Cardiac muscle cell (in vitro differentiated cells and primary cell): ENCODE measurements at regions not wholly inside any gene's neighbourhood (a gene's known extent, or its start where the extent isn't known, plus 50 kb on each side); places are given as distances from the start of the nearest gene placed in this dataset.

Source experiments
- DNase-seq, 2 donors: peaks; one replicate each; pipeline versions ENCODE4 v3.0.0 to v3.0.0-alpha.2; 2010 to 2017; ENCODE audit warnings: low read depth in 1 of 2, low spot score in 1 of 2
- H3K27ac ChIP-seq: fragments of 200-600 bp; sonication (generic); 2 replicates; pipeline ENCODE4 v1.5.1; 2016
- H3K27me3 ChIP-seq: fragments of 200-600 bp; sonication (generic); 2 replicates; pipeline ENCODE4 v1.6.0; 2016; ENCODE audit warnings: control low read depth
- H3K36me3 ChIP-seq: fragments of 200-600 bp; sonication (generic); 2 replicates; pipeline ENCODE4 v1.5.1; 2016; ENCODE audit warnings: control low read depth
- H3K4me1 ChIP-seq: fragments of 200-600 bp; sonication (generic); 2 replicates; pipeline ENCODE4 v1.8.1; 2017; ENCODE audit warnings: low read depth, mild to moderate bottlenecking, mixed run types
- H3K4me3 ChIP-seq: fragments of 200-600 bp; sonication (generic); 2 replicates; pipeline ENCODE4 v1.5.1; 2016; ENCODE audit warnings: mild to moderate bottlenecking
- H3K9me3 ChIP-seq: fragments of 200-600 bp; sonication (generic); 2 replicates; pipeline ENCODE4 v1.5.1; 2017; ENCODE audit warnings: low read depth, mild to moderate bottlenecking, control low read depth
- TF ChIP-seq, protein P1 (sequence below): IDR thresholded peaks from 2 replicates; pipeline ENCODE4 v1.5.1; 2012; ENCODE audit warnings: low read depth, mild to moderate bottlenecking, low read length

DNA sequence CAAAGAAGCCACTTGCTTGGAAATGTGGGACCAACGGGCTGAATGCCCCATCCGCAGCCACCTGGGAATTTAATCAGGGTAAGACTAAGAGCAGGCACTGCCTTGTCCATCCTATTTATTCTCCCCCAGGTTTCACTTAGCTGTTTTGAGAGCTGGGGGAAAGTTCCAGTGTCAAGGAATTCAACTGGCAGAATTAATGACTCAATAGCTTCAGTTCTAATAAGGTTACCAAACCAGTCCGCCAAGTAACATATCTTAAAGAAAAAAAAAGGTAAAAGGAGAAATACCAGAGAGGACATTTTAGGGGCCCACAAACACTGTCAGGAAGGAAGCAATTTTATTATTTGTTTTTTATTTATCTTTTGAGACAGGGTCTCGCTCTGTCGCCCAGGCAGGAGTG lies 157.6 kb upstream of the SOD1 start:
- Histone ChIP-seq H3K27me3 (no peaks in the 10 kb centered on the region), H3K4me1 (no peaks in the 10 kb centered on the region), H3K4me3 (no peak overlapping the region), H3K36me3 (no peaks in the 10 kb centered on the region), H3K27ac (no peak overlapping the region), H3K9me3 (no peaks in the 10 kb centered on the region)
- no peak for DNase-seq
- TF ChIP-seq, protein P1, sequence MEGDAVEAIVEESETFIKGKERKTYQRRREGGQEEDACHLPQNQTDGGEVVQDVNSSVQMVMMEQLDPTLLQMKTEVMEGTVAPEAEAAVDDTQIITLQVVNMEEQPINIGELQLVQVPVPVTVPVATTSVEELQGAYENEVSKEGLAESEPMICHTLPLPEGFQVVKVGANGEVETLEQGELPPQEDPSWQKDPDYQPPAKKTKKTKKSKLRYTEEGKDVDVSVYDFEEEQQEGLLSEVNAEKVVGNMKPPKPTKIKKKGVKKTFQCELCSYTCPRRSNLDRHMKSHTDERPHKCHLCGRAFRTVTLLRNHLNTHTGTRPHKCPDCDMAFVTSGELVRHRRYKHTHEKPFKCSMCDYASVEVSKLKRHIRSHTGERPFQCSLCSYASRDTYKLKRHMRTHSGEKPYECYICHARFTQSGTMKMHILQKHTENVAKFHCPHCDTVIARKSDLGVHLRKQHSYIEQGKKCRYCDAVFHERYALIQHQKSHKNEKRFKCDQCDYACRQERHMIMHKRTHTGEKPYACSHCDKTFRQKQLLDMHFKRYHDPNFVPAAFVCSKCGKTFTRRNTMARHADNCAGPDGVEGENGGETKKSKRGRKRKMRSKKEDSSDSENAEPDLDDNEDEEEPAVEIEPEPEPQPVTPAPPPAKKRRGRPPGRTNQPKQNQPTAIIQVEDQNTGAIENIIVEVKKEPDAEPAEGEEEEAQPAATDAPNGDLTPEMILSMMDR: no peak

GRCh38 chr21:31500982-31501381 lies 156.9 kb upstream of the TIAM1 start:
- TF ChIP-seq, protein P1: no peak
- Histone ChIP-seq H3K27ac (no peak overlapping the region), H3K4me1 (no peaks in the 10 kb centered on the region), H3K27me3 (no peaks in the 10 kb centered on the region), H3K36me3 (no peaks in the 10 kb centered on the region), H3K4me3 (no peak overlapping the region), H3K9me3 (no peaks in the 10 kb centered on the region)
- no peak for DNase-seq

DNA sequence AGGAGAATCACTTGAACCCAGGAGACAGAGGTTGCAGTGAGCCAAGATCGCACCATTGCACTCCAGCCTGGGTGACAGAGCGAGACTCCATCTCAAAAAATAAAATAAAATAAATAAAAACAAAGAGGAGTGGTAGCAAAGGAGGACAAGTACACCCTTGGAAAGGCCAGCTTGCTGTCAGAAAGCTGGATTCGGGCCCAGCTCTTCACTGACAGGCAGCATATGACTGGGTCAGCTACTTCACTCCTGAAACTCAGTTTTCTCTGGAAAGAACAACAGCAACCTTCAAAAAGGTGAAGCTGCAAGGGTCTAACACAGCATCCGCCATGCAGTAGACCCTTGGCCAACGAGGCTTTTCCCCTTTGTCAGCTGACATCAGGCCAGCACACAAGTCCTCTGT lies 156.0 kb upstream of the TIAM1 start:
- Histone ChIP-seq H3K4me3 (no peak overlapping the region), H3K27me3 (no peaks in the 10 kb centered on the region), H3K27ac (no peak overlapping the region), H3K9me3 (no peaks in the 10 kb centered on the region), H3K4me1 (no peaks in the 10 kb centered on the region), H3K36me3 (no peaks in the 10 kb centered on the region)
- DNase-seq: no peak
- TF ChIP-seq, protein P1: no peak

DNA sequence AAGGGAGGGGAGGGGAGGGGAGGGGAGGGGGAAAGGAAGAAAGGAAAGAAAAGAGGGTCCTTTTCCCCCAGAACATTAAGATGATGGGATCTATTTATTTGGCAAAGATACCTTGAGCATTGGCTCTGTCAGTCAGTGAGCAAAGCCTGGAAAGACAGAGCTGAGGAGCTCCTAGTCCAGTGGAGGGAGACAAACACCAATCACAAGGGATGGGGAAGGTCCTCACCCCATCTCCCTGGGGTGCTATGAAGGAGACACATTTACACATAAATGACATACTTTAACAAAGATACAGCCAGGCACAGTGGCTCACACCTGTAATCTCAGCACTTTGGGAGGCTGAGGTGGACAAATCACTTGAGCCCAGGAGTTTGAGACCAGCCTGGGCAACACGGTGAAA lies 154.9 kb upstream of the TIAM1 start:
- DNase-seq: no peak
- Histone ChIP-seq H3K9me3 (no peaks in the 10 kb centered on the region), H3K36me3 (no peaks in the 10 kb centered on the region), H3K27ac (no peak overlapping the region), H3K27me3 (no peaks in the 10 kb centered on the region), H3K4me1 (no peaks in the 10 kb centered on the region), H3K4me3 (no peak overlapping the region)
- TF ChIP-seq, protein P1: no peak

- Histone ChIP-seq H3K36me3 (no peaks in the 10 kb centered on the region), H3K4me1 (no peaks in the 10 kb centered on the region), H3K27me3 (no peaks in the 10 kb centered on the region), H3K9me3 (no peaks in the 10 kb centered on the region), H3K4me3 (no peak overlapping the region), H3K27ac (no peak overlapping the region)
- no peak for DNase-seq
- TF ChIP-seq, protein P1: no peak
Measured at GRCh38 chr21:31497914-31498313, 153.9 kb upstream of the TIAM1 start.

DNA sequence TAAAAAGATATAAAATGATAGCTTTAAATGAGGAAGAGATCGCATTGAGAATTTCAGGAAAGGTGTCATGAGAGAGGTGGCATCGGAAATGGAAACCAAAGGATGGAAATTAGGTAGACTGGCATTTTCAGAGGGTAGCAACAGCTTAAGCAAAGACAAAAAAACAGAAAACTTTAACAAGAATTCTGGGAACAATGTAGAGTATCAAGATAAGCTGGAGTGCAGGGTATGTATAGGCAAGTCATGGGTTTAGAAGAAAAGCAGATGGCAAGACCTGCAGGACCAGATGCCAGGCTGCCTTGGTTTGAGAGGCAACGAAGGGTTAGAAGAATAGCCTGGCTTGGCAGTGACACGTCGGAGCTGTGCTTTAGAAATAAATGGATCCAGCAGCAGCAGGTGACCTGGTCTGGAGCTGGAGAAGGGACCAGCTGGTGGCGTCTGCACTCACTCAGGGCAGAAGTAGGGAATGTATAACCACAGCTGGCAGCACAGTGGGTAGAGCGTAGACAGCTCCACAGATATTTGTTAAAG lies 149.4 kb upstream of the TIAM1 start:
- no peak for DNase-seq
- no peaks in the 10 kb centered on the region for H3K9me3 ChIP-seq
- no peaks in the 10 kb centered on the region for H3K27me3 ChIP-seq
- no peak overlapping the region for H3K27ac ChIP-seq
- H3K4me3 ChIP-seq: no peak overlapping the region
- no peaks in the 10 kb centered on the region for H3K36me3 ChIP-seq
- TF ChIP-seq, protein P1: no peak
- H3K4me1 ChIP-seq: no peaks in the 10 kb centered on the region
